GM23338 (cell line): ENCODE measurements at regions not wholly inside any gene's neighbourhood (a gene's known extent, or its start where the extent isn't known, plus 50 kb on each side); places are given as distances from the start of the nearest gene placed in this dataset.

ENCODE experiments used
- ATAC-seq: fragments of 200-7000 bp; cut with Tn5 transposase; 3 replicates; pipeline ENCODE4 v1.9.1; 2020
- DNase-seq: peaks from one replicate; pipeline ENCODE4 v3.0.0-alpha.2; 2015; ENCODE audit warnings: low spot score
- H2AFZ ChIP-seq: fragments of 200-600 bp; sonication (generic); 2 replicates; pipeline ENCODE4 v1.8.0; 2016; ENCODE audit warnings: antibody characterized with exemption, mild to moderate bottlenecking, moderate library complexity
- H3F3A ChIP-seq: fragments of 200-600 bp; sonication (generic); replicated peaks from 2 replicates; pipeline ENCODE4 v1.8.0; 2017; ENCODE audit warnings: antibody characterized with exemption, mixed run types, low read depth
- H3K27ac ChIP-seq: fragments of 200-600 bp; sonication (generic); 2 replicates; pipeline ENCODE4 v1.6.1; 2016; ENCODE audit warnings: low read depth
- H3K27me3 ChIP-seq: fragments of 200-600 bp; sonication (generic); 2 replicates; pipeline ENCODE4 v1.8.0; 2016; ENCODE audit warnings: mild to moderate bottlenecking, mixed run types, moderate library complexity; ENCODE audit not compliant: insufficient read depth
- H3K36me3 ChIP-seq: fragments of 200-600 bp; sonication (generic); 2 replicates; pipeline ENCODE4 v1.8.0; 2016; ENCODE audit warnings: mild to moderate bottlenecking; ENCODE audit not compliant: insufficient read depth
- H3K4me1 ChIP-seq: fragments of 200-600 bp; sonication (generic); 2 replicates; pipeline ENCODE4 v1.8.0; 2016; ENCODE audit warnings: mild to moderate bottlenecking, moderate library complexity; ENCODE audit not compliant: insufficient read depth
- H3K4me2 ChIP-seq: fragments of 200-600 bp; sonication (generic); 2 replicates; pipeline ENCODE4 v1.7.1; 2017; ENCODE audit warnings: mixed run types
- H3K4me3 ChIP-seq: fragments of 200-600 bp; sonication (generic); 2 replicates; pipeline ENCODE4 v1.6.1; 2016; ENCODE audit warnings: mixed run types
- H3K79me2 ChIP-seq: fragments of 200-600 bp; sonication (generic); replicated peaks from 2 replicates; pipeline ENCODE4 v1.8.0; 2017; ENCODE audit warnings: mild to moderate bottlenecking; ENCODE audit not compliant: insufficient read depth
- H3K9me2 ChIP-seq: fragments of 200-600 bp; sonication (generic); 2 replicates; pipeline ENCODE4 v1.8.0; 2017; ENCODE audit not compliant: insufficient read depth
- H4K20me1 ChIP-seq: fragments of 200-600 bp; sonication (generic); replicated peaks from 2 replicates; pipeline ENCODE4 v1.8.0; 2017; ENCODE audit warnings: mild to moderate bottlenecking; ENCODE audit not compliant: insufficient read depth
- H3K27ac Mint-ChIP-seq: 2 replicates; pipeline ENCODE4 v1.8.0; 2020; ENCODE audit warnings: inconsistent platforms, mild to moderate bottlenecking, moderate library complexity, mixed read lengths
- H3K27me3 Mint-ChIP-seq: 3 replicates; pipeline ENCODE4 v1.8.0; 2022; ENCODE audit warnings: low read depth, mild to moderate bottlenecking, moderate library complexity, mixed read lengths, inconsistent platforms; ENCODE audit not compliant: insufficient read depth, poor library complexity
- H3K36me3 Mint-ChIP-seq: 3 replicates; pipeline ENCODE4 v1.8.0; 2021; ENCODE audit warnings: low read depth, mild to moderate bottlenecking, inconsistent platforms, moderate library complexity, mixed read lengths
- H3K4me1 Mint-ChIP-seq: 3 replicates; pipeline ENCODE4 v1.8.0; 2020; ENCODE audit warnings: mild to moderate bottlenecking, inconsistent platforms, mixed read lengths
- H3K4me3 Mint-ChIP-seq: 3 replicates; pipeline ENCODE4 v1.8.0; 2021; ENCODE audit warnings: moderate library complexity, mild to moderate bottlenecking, inconsistent platforms, mixed read lengths
- H3K9me3 Mint-ChIP-seq: 3 replicates; pipeline ENCODE4 v1.8.0; 2020; ENCODE audit warnings: moderate library complexity, mild to moderate bottlenecking, inconsistent platforms, mixed read lengths
- CREB1 ChIP-seq: fragments of 250-450 bp; sonication (Bioruptor Pico); IDR thresholded peaks from 2 replicates; pipeline ENCODE4 v1.5.0; 2020; ENCODE audit warnings: low read depth, mild to moderate bottlenecking, moderate library complexity
- EZH2 ChIP-seq: fragments of 200-600 bp; sonication (generic); IDR thresholded peaks from one replicate; pipeline ENCODE4 v1.8.0; 2017; ENCODE audit warnings: antibody characterized with exemption, mild to moderate bottlenecking, low read depth; ENCODE audit not compliant: unreplicated experiment
- EZH2phosphoT487 ChIP-seq: fragments of 200-600 bp; sonication (generic); IDR thresholded peaks from one replicate; pipeline ENCODE4 v1.8.1; 2018; ENCODE audit warnings: antibody characterized with exemption; ENCODE audit not compliant: unreplicated experiment
- JUNB ChIP-seq: IDR thresholded peaks from one replicate; pipeline ENCODE4 v1.6.1; 2016; ENCODE audit warnings: antibody characterized with exemption; ENCODE audit not compliant: unreplicated experiment
- ZNF331 ChIP-seq: fragments of 250-450 bp; sonication (Bioruptor Pico); IDR thresholded peaks from 2 replicates; pipeline ENCODE4 v1.5.0; 2020; ENCODE audit warnings: low read depth, mild to moderate bottlenecking, moderate library complexity
- TF ChIP-seq, protein P1 (sequence below): fragments of 250-450 bp; sonication (Bioruptor Pico); IDR thresholded peaks from 2 replicates; pipeline ENCODE4 v1.5.0; 2020; ENCODE audit warnings: mild to moderate bottlenecking, moderate library complexity
- TF ChIP-seq, protein P2 (sequence below): IDR thresholded peaks from 2 replicates; pipeline ENCODE4 v1.6.1; 2016; ENCODE audit warnings: antibody characterized with exemption
- TF ChIP-seq, protein P3 (sequence below), 2 experiments: fragments of 200-600 bp in 1 of 2; sonication (generic) in 1 of 2; conservative IDR thresholded peaks; 2 replicates each; pipeline versions ENCODE4 v1.5.1 to v1.6.1; 2016 to 2017; ENCODE audit warnings: antibody characterized with exemption in 2 of 2, low read depth in 2 of 2, mild to moderate bottlenecking in 2 of 2, moderate library complexity in 1 of 2

DNA sequence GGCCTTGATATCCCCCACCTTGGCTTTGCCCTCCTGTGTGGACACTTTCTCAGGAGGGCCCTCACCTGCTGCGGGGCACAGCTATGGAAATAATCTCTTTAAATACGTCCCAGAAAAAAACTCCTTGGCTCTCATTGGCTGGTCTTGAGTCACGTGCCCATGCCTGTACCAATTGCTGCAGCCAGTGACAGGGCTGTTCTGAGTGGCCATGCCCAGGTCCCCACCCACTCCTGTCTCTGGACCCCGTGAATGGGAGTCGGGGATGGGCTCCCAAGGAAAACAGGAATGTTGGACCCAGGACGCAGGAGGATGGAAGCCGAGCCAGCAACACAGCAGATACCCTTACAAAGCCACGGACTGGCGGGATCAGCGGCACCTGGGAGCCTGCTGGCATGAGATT, 53.1 kb upstream of the CDR2 start (continued):
- TF ChIP-seq, protein P1, sequence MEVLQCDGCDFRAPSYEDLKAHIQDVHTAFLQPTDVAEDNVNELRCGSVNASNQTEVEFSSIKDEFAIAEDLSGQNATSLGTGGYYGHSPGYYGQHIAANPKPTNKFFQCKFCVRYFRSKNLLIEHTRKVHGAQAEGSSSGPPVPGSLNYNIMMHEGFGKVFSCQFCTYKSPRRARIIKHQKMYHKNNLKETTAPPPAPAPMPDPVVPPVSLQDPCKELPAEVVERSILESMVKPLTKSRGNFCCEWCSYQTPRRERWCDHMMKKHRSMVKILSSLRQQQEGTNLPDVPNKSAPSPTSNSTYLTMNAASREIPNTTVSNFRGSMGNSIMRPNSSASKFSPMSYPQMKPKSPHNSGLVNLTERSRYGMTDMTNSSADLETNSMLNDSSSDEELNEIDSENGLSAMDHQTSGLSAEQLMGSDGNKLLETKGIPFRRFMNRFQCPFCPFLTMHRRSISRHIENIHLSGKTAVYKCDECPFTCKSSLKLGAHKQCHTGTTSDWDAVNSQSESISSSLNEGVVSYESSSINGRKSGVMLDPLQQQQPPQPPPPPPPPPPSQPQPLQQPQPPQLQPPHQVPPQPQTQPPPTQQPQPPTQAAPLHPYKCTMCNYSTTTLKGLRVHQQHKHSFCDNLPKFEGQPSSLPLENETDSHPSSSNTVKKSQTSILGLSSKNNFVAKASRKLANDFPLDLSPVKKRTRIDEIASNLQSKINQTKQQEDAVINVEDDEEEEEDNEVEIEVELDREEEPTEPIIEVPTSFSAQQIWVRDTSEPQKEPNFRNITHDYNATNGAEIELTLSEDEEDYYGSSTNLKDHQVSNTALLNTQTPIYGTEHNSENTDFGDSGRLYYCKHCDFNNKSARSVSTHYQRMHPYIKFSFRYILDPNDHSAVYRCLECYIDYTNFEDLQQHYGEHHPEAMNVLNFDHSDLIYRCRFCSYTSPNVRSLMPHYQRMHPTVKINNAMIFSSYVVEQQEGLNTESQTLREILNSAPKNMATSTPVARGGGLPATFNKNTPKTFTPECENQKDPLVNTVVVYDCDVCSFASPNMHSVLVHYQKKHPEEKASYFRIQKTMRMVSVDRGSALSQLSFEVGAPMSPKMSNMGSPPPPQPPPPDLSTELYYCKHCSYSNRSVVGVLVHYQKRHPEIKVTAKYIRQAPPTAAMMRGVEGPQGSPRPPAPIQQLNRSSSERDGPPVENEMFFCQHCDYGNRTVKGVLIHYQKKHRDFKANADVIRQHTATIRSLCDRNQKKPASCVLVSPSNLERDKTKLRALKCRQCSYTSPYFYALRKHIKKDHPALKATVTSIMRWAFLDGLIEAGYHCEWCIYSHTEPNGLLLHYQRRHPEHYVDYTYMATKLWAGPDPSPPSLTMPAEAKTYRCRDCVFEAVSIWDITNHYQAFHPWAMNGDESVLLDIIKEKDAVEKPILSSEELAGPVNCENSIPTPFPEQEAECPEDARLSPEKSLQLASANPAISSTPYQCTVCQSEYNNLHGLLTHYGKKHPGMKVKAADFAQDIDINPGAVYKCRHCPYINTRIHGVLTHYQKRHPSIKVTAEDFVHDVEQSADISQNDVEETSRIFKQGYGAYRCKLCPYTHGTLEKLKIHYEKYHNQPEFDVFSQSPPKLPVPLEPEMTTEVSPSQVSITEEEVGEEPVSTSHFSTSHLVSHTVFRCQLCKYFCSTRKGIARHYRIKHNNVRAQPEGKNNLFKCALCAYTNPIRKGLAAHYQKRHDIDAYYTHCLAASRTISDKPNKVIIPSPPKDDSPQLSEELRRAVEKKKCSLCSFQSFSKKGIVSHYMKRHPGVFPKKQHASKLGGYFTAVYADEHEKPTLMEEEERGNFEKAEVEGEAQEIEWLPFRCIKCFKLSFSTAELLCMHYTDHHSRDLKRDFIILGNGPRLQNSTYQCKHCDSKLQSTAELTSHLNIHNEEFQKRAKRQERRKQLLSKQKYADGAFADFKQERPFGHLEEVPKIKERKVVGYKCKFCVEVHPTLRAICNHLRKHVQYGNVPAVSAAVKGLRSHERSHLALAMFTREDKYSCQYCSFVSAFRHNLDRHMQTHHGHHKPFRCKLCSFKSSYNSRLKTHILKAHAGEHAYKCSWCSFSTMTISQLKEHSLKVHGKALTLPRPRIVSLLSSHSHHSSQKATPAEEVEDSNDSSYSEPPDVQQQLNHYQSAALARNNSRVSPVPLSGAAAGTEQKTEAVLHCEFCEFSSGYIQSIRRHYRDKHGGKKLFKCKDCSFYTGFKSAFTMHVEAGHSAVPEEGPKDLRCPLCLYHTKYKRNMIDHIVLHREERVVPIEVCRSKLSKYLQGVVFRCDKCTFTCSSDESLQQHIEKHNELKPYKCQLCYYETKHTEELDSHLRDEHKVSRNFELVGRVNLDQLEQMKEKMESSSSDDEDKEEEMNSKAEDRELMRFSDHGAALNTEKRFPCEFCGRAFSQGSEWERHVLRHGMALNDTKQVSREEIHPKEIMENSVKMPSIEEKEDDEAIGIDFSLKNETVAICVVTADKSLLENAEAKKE (CRISPR knock-in tag): no peak
- TF ChIP-seq, protein P2, sequence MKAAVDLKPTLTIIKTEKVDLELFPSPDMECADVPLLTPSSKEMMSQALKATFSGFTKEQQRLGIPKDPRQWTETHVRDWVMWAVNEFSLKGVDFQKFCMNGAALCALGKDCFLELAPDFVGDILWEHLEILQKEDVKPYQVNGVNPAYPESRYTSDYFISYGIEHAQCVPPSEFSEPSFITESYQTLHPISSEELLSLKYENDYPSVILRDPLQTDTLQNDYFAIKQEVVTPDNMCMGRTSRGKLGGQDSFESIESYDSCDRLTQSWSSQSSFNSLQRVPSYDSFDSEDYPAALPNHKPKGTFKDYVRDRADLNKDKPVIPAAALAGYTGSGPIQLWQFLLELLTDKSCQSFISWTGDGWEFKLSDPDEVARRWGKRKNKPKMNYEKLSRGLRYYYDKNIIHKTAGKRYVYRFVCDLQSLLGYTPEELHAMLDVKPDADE: no peak
- TF ChIP-seq EZH2phosphoT487 (no peak), ZNF331 (CRISPR knock-in tag) (no peak), EZH2 (no peak), JUNB (no peak)

DNA sequence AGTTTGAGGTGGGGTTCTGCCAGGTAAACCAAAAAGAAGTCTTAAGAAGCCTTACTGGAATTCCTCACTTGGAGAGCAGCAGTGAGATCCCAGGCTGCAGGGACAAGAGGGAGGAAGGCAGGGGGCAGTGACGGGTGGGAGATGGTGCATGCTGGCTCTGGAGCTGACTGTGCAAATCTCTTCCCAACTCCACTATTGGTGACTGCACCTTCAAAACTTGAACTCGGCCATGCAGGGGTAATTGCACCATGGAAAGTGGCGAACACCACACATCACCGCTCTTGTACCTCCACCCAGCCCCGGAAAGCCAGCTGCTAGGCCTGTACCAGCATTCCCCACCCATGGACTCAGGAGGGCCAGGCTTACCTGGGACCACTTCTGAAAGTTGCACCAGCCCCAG, 51.4 kb upstream of the CDR2 start:
- Mint-ChIP-seq H3K36me3 (peaks cover 44% of the 10 kb centered on the region), H3K9me3 (no peaks in the 10 kb centered on the region), H3K27ac (peak overlapping the region; percentile 80), H3K4me3 (no peak overlapping the region), H3K27me3 (peaks cover 4% of the 10 kb centered on the region), H3K4me1 (no peaks in the 10 kb centered on the region; the same call in 2 of the 3 replicates)
- Histone ChIP-seq H3K4me2 (no peak overlapping the region), H3K4me1 (no peaks in the 10 kb centered on the region), H3K36me3 (no peaks in the 10 kb centered on the region), H3K9me2 (no peaks in the 10 kb centered on the region), H3K27ac (no peak overlapping the region), H3F3A (0 out of 2 replicates have a peak, but pooled peaks cover 5% of the 10 kb centered on the region), H4K20me1 (0 out of 2 replicates have a peak, but pooled peaks cover 2% of the 10 kb centered on the region), H3K4me3 (no peak overlapping the region), H3K79me2 (no peaks in the 10 kb centered on the region), H3K27me3 (no peaks in the 10 kb centered on the region), H2AFZ (no peak overlapping the region)
- ATAC-seq: peak; percentile 40
- peak; percentile 41 for DNase-seq
- TF ChIP-seq, protein P3, sequence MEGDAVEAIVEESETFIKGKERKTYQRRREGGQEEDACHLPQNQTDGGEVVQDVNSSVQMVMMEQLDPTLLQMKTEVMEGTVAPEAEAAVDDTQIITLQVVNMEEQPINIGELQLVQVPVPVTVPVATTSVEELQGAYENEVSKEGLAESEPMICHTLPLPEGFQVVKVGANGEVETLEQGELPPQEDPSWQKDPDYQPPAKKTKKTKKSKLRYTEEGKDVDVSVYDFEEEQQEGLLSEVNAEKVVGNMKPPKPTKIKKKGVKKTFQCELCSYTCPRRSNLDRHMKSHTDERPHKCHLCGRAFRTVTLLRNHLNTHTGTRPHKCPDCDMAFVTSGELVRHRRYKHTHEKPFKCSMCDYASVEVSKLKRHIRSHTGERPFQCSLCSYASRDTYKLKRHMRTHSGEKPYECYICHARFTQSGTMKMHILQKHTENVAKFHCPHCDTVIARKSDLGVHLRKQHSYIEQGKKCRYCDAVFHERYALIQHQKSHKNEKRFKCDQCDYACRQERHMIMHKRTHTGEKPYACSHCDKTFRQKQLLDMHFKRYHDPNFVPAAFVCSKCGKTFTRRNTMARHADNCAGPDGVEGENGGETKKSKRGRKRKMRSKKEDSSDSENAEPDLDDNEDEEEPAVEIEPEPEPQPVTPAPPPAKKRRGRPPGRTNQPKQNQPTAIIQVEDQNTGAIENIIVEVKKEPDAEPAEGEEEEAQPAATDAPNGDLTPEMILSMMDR (conservative IDR thresholded peaks at IDR 0.05; ENCODE audit: low read depth in 2 of 2): peak in 1 of 2 experiments; percentile 40; a peak in 2 of 4 replicates
- TF ChIP-seq CREB1 (CRISPR knock-in tag) (no peak), EZH2phosphoT487 (no peak)
